Stimulated activated naive CD8-positive, alpha-beta T cell treated with anti-CD3 and anti-CD28 coated beads, Interleukin-15, amount 100 ng/mL, for 72 hours (primary cell): ENCODE measurements at regions not wholly inside any gene's neighbourhood (a gene's known extent, or its start where the extent isn't known, plus 50 kb on each side); places are given as distances from the start of the nearest gene placed in this dataset.
"Not testable (repeated sequence)": the region's sequence is repeated elsewhere in the genome, so short reads cannot be mapped to it uniquely, and the experiment has no call there.

Experiments
- ATAC-seq: fragments of 150-1000 bp; cut with Tn5 transposase; 2 replicates; pipeline ENCODE4 v1.10.0; 2021; ENCODE audit warnings: mild to moderate bottlenecking, moderate library complexity
- DNase-seq, 2 donors: peaks; one replicate each; pipeline ENCODE4 v3.0.0; 2021 to 2022
- H3K27ac Mint-ChIP-seq, 2 donors: one replicate each; pipeline ENCODE4 v1.8.0; 2022; ENCODE audit warnings: mild to moderate bottlenecking in 2 of 2, mixed read lengths in 2 of 2, moderate library complexity in 2 of 2
- H3K27me3 Mint-ChIP-seq: one replicate; pipeline ENCODE4 v1.8.0; 2022; ENCODE audit warnings: mixed read lengths
- H3K4me1 Mint-ChIP-seq: one replicate; pipeline ENCODE4 v1.8.0; 2022; ENCODE audit warnings: mild to moderate bottlenecking, mixed read lengths
- H3K4me3 Mint-ChIP-seq, 2 donors: one replicate each; pipeline ENCODE4 v1.8.0; 2022; ENCODE audit warnings: mild to moderate bottlenecking in 2 of 2, mixed read lengths in 2 of 2, moderate library complexity in 1 of 2
- H3K9me3 Mint-ChIP-seq, 2 donors: one replicate each; pipeline ENCODE4 v1.8.0; 2022; ENCODE audit warnings: mixed read lengths in 2 of 2

GRCh38 chr14:81584495-81584894 is 50.8 kb upstream of the SEL1L start:
- Mint-ChIP-seq H3K9me3 (peaks cover 11 to 18% of the 10 kb centered on the region in 2 donors), H3K4me3 (no peak overlapping the region), H3K27ac (no peak overlapping the region), H3K4me1 (no peaks in the 10 kb centered on the region), H3K27me3 (peaks cover 16% of the 10 kb centered on the region)
- DNase-seq, result no peak
- ATAC-seq, result no peak

DNA sequence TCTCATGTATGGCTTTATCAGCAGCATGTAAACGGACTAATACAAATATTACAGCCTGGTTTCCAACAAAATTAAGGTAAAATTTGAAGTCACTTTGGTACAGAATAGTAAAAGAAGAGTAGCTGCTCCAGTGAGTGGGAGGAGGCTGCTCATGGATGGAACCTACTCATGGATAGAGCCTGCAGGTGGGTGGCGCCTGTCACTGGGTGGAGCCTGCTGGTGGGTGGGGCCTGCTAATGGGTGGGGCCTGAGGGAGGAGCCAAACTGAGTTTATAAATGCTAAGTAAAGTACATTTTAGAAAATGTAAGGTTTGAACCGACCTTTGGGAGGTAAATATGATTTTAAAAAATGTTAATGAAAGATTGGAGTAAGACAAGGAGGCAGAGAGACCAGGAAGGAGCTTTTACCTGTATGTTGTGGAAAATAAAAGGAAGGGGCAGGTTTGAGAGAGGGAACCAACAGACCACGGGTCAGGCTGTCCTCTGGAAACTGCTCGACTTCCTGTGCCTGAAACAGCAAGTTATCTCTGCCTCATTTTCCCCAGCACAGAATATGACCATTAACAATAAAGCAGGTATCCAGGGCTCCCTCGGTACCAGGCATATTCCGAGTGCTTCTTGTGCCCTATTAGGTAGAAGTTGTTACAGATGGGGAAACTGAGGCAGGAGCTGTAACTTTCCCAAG is 55.9 kb upstream of the SEL1L start:
- peaks cover 7% of the 10 kb centered on the region for H3K27me3 Mint-ChIP-seq
- no peaks in the 10 kb centered on the region for H3K9me3 Mint-ChIP-seq
- H3K4me3 Mint-ChIP-seq, result no peak overlapping the region
- no peak overlapping the region for H3K27ac Mint-ChIP-seq
- no peak for ATAC-seq
- no peak for DNase-seq
- no peaks in the 10 kb centered on the region for H3K4me1 Mint-ChIP-seq

DNA sequence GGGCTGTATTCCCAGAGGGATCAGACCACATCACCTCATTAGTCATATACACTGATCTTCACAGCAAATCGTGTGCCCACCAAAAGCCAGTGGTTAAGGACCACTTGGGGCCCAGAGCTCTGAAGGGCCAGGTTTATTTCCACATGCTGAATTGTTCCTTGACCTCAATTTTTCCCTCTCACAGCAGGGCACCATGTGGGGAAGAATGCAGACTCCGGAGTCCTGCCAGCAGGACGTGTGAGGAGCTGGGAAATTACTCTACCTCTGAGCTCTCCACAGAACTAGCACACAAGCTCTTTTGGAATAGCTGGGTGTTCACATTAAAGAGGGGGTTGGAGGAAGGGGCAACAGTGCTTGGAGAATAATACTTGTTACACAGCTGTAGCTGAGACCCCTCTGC is 57.6 kb upstream of the SEL1L start:
- H3K4me1 Mint-ChIP-seq, result no peaks in the 10 kb centered on the region
- DNase-seq, result no peak
- peaks cover 17% of the 10 kb centered on the region for H3K27me3 Mint-ChIP-seq
- H3K9me3 Mint-ChIP-seq, result no peaks in the 10 kb centered on the region
- H3K27ac Mint-ChIP-seq, result no peak overlapping the region
- H3K4me3 Mint-ChIP-seq, result no peak overlapping the region
- no peak for ATAC-seq

- Mint-ChIP-seq H3K4me1 (no peaks in the 10 kb centered on the region), H3K4me3 (no peak overlapping the region), H3K27ac (no peak overlapping the region), H3K27me3 (peaks cover 24% of the 10 kb centered on the region), H3K9me3 (no peaks in the 10 kb centered on the region)
- DNase-seq (no peak), ATAC-seq (no peak)
Observed at GRCh38 chr14:81594012-81594411, 60.4 kb upstream of the SEL1L start.

DNA sequence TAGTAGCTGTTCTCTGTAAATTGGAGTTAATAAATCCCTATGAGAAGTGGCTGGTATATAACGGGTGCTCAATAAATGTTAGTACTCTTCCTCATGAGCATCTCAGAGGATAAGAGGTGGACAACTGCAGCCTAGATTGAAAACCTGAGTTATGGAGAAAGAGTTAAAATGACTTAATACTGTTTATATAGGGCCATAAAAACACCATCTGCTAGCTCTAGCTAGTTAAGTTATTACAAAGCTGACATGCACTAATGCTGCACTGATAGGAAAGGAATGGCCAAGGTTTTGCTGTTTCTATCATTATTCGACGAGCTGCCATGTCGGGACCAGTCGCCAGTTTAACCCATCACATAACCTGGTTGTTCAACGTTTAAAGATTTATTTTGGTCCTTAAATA is 72.0 kb upstream of the SEL1L start:
- ATAC-seq, result no peak
- DNase-seq, result no peak
- H3K27ac Mint-ChIP-seq, result no peak overlapping the region
- H3K27me3 Mint-ChIP-seq, result peaks cover 25% of the 10 kb centered on the region
- H3K4me3 Mint-ChIP-seq, result no peak overlapping the region
- H3K4me1 Mint-ChIP-seq, result peaks cover 4% of the 10 kb centered on the region
- no peaks in the 10 kb centered on the region for H3K9me3 Mint-ChIP-seq

GRCh38 chr14:81613341-81614045 is 79.8 kb upstream of the SEL1L start:
- Mint-ChIP-seq H3K27me3 (peaks cover 6% of the 10 kb centered on the region), H3K4me1 (no peaks in the 10 kb centered on the region), H3K9me3 (no peaks in the 10 kb centered on the region), H3K4me3 (no peak overlapping the region), H3K27ac (no peak overlapping the region)
- DNase-seq (no peak), ATAC-seq (no peak)

GRCh38 chr14:81614302-81614701 is 80.6 kb upstream of the SEL1L start:
- not testable (repeated sequence) for H3K27ac Mint-ChIP-seq, DNase-seq, H3K4me3 Mint-ChIP-seq, H3K9me3 Mint-ChIP-seq, H3K4me1 Mint-ChIP-seq, ATAC-seq, H3K27me3 Mint-ChIP-seq

- no peaks in the 10 kb centered on the region for H3K9me3 Mint-ChIP-seq
- no peaks in the 10 kb centered on the region for H3K4me1 Mint-ChIP-seq
- H3K27me3 Mint-ChIP-seq, result peaks cover 9% of the 10 kb centered on the region
- H3K27ac Mint-ChIP-seq, result no peak overlapping the region
- ATAC-seq (no peak), DNase-seq (no peak)
- no peak overlapping the region for H3K4me3 Mint-ChIP-seq
Observed at GRCh38 chr14:81618695-81619094, 85.0 kb upstream of the SEL1L start.

DNA sequence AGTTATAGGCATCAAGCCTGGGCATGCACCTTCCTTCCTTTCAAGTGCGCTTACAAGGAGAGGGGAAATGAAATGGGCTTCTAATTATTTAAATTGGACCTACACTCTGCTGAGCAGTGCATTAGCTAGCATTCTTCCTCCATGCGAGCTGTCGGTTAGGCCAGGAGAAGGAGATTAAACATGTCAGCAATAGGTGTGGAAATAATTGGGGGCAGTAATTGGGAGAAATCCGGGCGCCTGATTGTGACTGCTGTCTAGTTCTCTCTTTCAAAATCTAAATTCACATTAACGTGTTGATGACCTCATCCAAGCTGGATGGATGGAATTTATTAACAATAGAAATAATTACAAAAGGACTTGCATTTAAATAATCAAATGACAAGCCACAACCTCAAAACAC is 86.2 kb upstream of the SEL1L start:
- H3K4me3 Mint-ChIP-seq, result no peak overlapping the region
- no peaks in the 10 kb centered on the region for H3K9me3 Mint-ChIP-seq
- no peaks in the 10 kb centered on the region for H3K4me1 Mint-ChIP-seq
- DNase-seq (no peak), ATAC-seq (no peak)
- no peak overlapping the region for H3K27ac Mint-ChIP-seq
- peaks cover 9% of the 10 kb centered on the region for H3K27me3 Mint-ChIP-seq

DNA sequence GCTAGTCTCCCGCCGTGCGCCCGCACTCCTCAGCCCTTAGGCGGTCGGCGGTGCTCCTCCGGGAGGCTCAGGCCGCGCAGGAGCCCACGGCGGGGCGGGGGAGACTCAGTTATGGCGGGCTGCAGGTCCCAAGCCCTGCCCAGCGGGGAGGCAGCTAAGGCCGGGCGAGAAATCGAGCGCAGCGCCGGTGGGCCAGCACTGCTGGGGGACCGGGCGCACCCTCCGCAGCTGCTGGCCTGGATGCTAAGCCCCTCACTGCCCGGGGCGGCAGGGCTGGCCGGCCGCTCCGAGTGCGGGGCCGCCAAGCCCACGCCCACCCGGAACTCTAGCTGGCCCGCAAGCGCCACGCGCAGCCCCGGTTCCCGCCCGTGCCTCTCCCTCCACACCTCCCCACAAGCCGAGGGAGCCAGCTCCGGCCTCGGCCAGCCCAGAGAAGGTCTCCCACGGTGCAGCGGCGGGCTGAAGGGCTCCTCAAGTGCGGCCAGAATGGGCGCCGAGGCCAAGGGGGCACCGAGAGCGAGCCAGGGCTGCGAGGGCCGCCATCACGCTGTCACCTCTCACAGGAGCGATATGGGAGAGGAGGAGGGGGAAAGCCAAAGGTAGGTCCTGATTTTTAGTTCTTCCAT is 90.2 kb upstream of the SEL1L start:
- not testable (repeated sequence) for H3K9me3 Mint-ChIP-seq, H3K4me3 Mint-ChIP-seq

DNA sequence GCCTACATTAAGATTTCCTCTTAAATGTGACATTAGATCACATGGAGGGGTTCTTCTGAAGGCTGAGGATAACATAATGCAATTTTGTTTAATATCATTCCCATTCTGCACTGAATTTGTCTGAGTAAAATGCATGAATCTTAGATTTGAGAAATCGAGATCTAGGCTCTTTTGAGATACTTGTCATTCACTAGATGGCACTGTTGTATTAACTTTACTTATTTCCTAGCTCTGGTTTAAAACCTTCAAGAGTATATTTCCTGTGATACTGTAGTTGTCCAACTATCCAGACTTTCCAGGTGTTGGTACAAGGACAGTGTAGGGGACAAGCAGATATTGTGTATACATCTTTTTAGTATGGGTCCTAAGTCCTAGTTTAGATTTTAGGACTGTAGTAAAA is 91.7 kb upstream of the SEL1L start:
- no peak for DNase-seq
- no peak overlapping the region for H3K4me3 Mint-ChIP-seq
- H3K4me1 Mint-ChIP-seq, result no peaks in the 10 kb centered on the region
- no peaks in the 10 kb centered on the region for H3K9me3 Mint-ChIP-seq
- H3K27ac Mint-ChIP-seq, result no peak overlapping the region
- H3K27me3 Mint-ChIP-seq, result no peaks in the 10 kb centered on the region
- no peak for ATAC-seq

More for the DNA sequence above, 90.2 kb upstream of the SEL1L start:
- not testable (repeated sequence) for H3K27ac Mint-ChIP-seq, DNase-seq, H3K4me1 Mint-ChIP-seq, H3K27me3 Mint-ChIP-seq, ATAC-seq

- Mint-ChIP-seq H3K9me3 (no peaks in the 10 kb centered on the region), H3K4me1 (no peaks in the 10 kb centered on the region), H3K27me3 (no peaks in the 10 kb centered on the region), H3K4me3 (no peak overlapping the region), H3K27ac (no peak overlapping the region)
- no peak for DNase-seq
- no peak for ATAC-seq
Observed at GRCh38 chr14:81632157-81632556, 98.5 kb upstream of the SEL1L start.

GRCh38 chr14:81633496-81633895 is 99.8 kb upstream of the SEL1L start:
- Mint-ChIP-seq H3K27ac (no peak overlapping the region), H3K9me3 (no peaks in the 10 kb centered on the region), H3K4me1 (no peaks in the 10 kb centered on the region), H3K4me3 (no peak overlapping the region), H3K27me3 (no peaks in the 10 kb centered on the region)
- DNase-seq (no peak), ATAC-seq (no peak)

DNA sequence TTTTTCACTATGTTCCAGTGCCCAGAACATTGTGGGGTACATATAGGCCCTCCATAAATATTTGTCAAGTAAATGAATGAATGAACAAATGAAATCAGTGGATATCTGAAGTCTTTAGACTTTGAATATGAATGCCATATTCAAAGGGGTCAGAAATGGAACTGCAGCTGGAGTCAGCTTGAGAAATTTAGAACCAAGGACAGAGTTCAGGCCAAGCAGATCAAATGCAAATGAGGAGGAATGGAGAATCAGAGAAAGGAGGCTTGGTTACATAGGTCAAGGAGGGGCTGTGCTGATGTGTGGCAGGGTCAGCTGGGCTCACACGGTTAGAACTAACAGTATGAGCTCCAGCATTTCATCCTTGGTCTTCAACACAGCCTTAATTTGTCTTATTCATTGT is 104.0 kb upstream of the SEL1L start:
- DNase-seq (no peak), ATAC-seq (no peak)
- no peak overlapping the region for H3K4me3 Mint-ChIP-seq
- H3K4me1 Mint-ChIP-seq, result no peaks in the 10 kb centered on the region
- no peaks in the 10 kb centered on the region for H3K9me3 Mint-ChIP-seq
- H3K27me3 Mint-ChIP-seq, result no peaks in the 10 kb centered on the region
- no peak overlapping the region for H3K27ac Mint-ChIP-seq

- Mint-ChIP-seq H3K27ac (no peak overlapping the region), H3K27me3 (no peaks in the 10 kb centered on the region), H3K9me3 (peaks cover 0 to 6% of the 10 kb centered on the region in 2 donors), H3K4me1 (no peaks in the 10 kb centered on the region), H3K4me3 (no peak overlapping the region)
- DNase-seq (no peak), ATAC-seq (no peak)
Observed at GRCh38 chr14:81638656-81639280, 105.1 kb upstream of the SEL1L start.

DNA sequence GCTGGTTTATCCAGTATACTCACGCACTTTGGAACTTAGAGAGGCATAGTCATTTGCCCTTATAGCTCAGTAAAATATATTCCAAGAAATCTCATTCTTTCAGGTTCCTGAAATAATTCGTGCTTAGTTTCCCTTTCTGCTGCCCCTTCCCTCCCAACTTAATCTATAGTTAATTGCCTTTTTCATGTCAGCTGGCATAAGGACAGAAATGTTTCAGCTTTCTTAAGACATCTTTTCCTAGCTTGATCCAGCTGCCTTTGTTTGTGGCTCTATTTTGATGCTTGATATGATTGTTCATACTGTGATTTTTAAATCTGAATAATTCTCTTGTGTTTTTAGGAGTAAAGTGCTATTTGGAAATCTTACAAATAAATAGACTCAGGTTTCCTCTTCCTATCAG is 120.0 kb upstream of the SEL1L start:
- Mint-ChIP-seq H3K27ac (no peak overlapping the region), H3K27me3 (peaks cover 5% of the 10 kb centered on the region), H3K9me3 (peaks cover 14 to 15% of the 10 kb centered on the region in 2 donors), H3K4me1 (no peaks in the 10 kb centered on the region), H3K4me3 (no peak overlapping the region)
- DNase-seq (no peak), ATAC-seq (no peak)
